ENCODE measurements at regions not wholly inside any gene's neighbourhood (a gene's known extent, or its start where the extent isn't known, plus 50 kb on each side); places are given as distances from the start of the nearest gene placed in this dataset.

DNA sequence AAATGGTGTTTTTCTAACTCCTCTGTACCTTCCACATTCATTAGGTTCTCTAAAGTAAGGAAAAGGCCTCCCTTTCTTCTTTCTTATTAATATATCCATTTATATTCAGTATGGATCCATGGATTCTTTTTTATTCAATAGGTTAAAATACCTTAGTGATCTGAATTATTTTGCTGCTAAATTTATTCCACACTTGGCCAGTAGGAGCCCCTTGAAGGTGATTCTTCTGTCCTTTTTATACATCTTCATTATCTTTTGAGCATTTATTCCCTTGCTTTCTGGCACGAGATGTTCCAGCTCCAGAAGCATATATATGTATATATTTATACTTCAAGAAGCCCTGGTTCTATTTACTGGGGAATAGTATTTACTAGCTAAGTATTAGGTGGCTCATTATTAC is 311.8 kb upstream of the SGCD start:
- intact Hi-C loops (cut with micrococcal nuclease) = no loop called here
- ChIA-PET POLR2A (no interaction called here), CTCF (no interaction called here)
- no TSS peak for BruUV-seq (replicated peaks)
- Histone ChIP-seq H3K9ac (replicated peaks; ENCODE audit: extremely low read depth, insufficient read depth, low read length) (no peak overlapping the region), H3K27me3 (ENCODE audit: control insufficient read depth in 2 of 2, insufficient read depth in 2 of 2, low read length in 2 of 2) (no peaks in the 10 kb centered on the region), H2AFZ (ENCODE audit: low read depth, low read length) (no peak overlapping the region), H4K20me1 (replicated peaks; ENCODE audit: control insufficient read depth, extremely low read depth, insufficient read depth, low read length) (no peaks in the 10 kb centered on the region), H3K4me1 (ENCODE audit: control insufficient read depth, extremely low read depth, insufficient read depth, low read length) (no peaks in the 10 kb centered on the region), H3K9me1 (replicated peaks; ENCODE audit: control insufficient read depth, extremely low read depth, insufficient read depth, low read length) (no peaks in the 10 kb centered on the region), H3K27ac (ENCODE audit: insufficient read depth, low read depth, low read length) (no peak overlapping the region), H3K79me2 (ENCODE audit: control insufficient read depth, insufficient read depth, low read length) (no peaks in the 10 kb centered on the region), H3K4me2 (ENCODE audit: insufficient read depth, low read length) (no peak overlapping the region), H3K36me3 (ENCODE audit: control insufficient read depth in 2 of 2, extremely low read depth in 1 of 2, insufficient read depth in 2 of 2, low read length in 2 of 2) (no peaks in the 10 kb centered on the region), H3K9me3 (replicated peaks; ENCODE audit: control insufficient read depth, insufficient read depth, low read length) (peaks cover 6% of the 10 kb centered on the region), H3K4me3 (replicated peaks in 1 of 3; ENCODE audit: insufficient read depth in 1 of 3, low read depth in 1 of 3, low read length in 3 of 3) (no peak overlapping the region)
- TF ChIP-seq GATA2 (IDR thresholded peaks at IDR 0.05; ENCODE audit: insufficient read depth, insufficient read length, low read depth, low read length) (no peak), FOS (IDR thresholded peaks at IDR 0.05; ENCODE audit: borderline replicate concordance, insufficient read depth, low read length) (no peak), POLR2A (IDR thresholded peaks at IDR 0.05; ENCODE audit: low read depth, low read length) (no peak), POLR2AphosphoS5 (IDR thresholded peaks at IDR 0.05; ENCODE audit: insufficient read depth, low read depth, low read length) (no peak), JUN (IDR thresholded peaks at IDR 0.05; ENCODE audit: borderline replicate concordance, insufficient read depth, insufficient read length, low read depth) (no peak)
- TF ChIP-seq, protein P1, sequence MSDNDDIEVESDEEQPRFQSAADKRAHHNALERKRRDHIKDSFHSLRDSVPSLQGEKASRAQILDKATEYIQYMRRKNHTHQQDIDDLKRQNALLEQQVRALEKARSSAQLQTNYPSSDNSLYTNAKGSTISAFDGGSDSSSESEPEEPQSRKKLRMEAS (IDR thresholded peaks at IDR 0.05; ENCODE audit: insufficient read depth, insufficient read length) = no peak
- dilution Hi-C loops (cut with MboI; ENCODE audit: extremely low pct_ligation_motif_present, low sequenced_read_pairs) = no loop called here
- DNase-seq (ENCODE audit: low read depth, low spot score) (no peak), FAIRE-seq (no peak)

DNA sequence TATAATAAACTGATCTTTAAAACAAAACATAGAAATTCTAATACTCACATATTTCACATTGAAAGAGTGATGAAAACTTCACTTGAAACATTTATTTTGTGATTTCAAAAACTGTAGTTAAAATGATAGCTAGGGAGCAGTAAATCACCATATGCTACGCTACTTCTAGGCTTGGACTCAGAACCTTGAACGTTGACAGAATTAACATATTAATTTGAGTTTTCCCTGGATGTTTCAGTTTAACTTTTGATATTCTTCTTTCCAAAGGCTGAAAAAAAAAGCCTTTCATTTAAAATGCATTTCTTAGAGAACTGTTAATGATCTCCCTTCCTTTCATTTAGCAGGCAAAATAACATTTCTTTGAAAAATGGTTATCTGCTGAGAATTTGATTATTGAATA is 307.8 kb upstream of the SGCD start:
- Histone ChIP-seq H3K4me2 (ENCODE audit: insufficient read depth, low read length) (no peak overlapping the region), H3K27me3 (ENCODE audit: control insufficient read depth in 2 of 2, insufficient read depth in 2 of 2, low read length in 2 of 2) (no peaks in the 10 kb centered on the region), H3K9ac (replicated peaks; ENCODE audit: extremely low read depth, insufficient read depth, low read length) (no peak overlapping the region), H2AFZ (ENCODE audit: low read depth, low read length) (no peak overlapping the region), H3K4me3 (replicated peaks in 1 of 3; ENCODE audit: insufficient read depth in 1 of 3, low read depth in 1 of 3, low read length in 3 of 3) (no peak overlapping the region), H3K36me3 (ENCODE audit: control insufficient read depth in 2 of 2, extremely low read depth in 1 of 2, insufficient read depth in 2 of 2, low read length in 2 of 2) (no peaks in the 10 kb centered on the region), H3K27ac (ENCODE audit: insufficient read depth, low read depth, low read length) (no peak overlapping the region), H3K79me2 (ENCODE audit: control insufficient read depth, insufficient read depth, low read length) (no peaks in the 10 kb centered on the region), H3K9me1 (replicated peaks; ENCODE audit: control insufficient read depth, extremely low read depth, insufficient read depth, low read length) (no peaks in the 10 kb centered on the region), H4K20me1 (replicated peaks; ENCODE audit: control insufficient read depth, extremely low read depth, insufficient read depth, low read length) (no peaks in the 10 kb centered on the region), H3K9me3 (replicated peaks; ENCODE audit: control insufficient read depth, insufficient read depth, low read length) (peaks cover 9% of the 10 kb centered on the region), H3K4me1 (ENCODE audit: control insufficient read depth, extremely low read depth, insufficient read depth, low read length) (no peaks in the 10 kb centered on the region)
- ChIA-PET POLR2A (no interaction called here), CTCF (no interaction called here)
- no TSS peak for BruUV-seq (replicated peaks)
- dilution Hi-C loops (cut with MboI; ENCODE audit: extremely low pct_ligation_motif_present, low sequenced_read_pairs) (no loop called here), intact Hi-C loops (cut with micrococcal nuclease) (no loop called here)
- DNase-seq (ENCODE audit: low read depth, low spot score) = no peak
- TF ChIP-seq JUN (IDR thresholded peaks at IDR 0.05; ENCODE audit: borderline replicate concordance, insufficient read depth, insufficient read length, low read depth) (no peak), CTCF (IDR thresholded peaks at IDR 0.05; ENCODE audit: extremely low read depth in 1 of 2, insufficient read depth in 1 of 2, low read depth in 1 of 2, low read length in 2 of 2) (no peak), MYC (IDR thresholded peaks at IDR 0.05; ENCODE audit: low read depth, low read length) (no peak), GATA2 (IDR thresholded peaks at IDR 0.05; ENCODE audit: insufficient read depth, insufficient read length, low read depth, low read length) (no peak), EZH2 (IDR thresholded peaks at IDR 0.05; ENCODE audit: borderline replicate concordance, low read depth, low read length, severe bottlenecking) (no peak), FOS (IDR thresholded peaks at IDR 0.05; ENCODE audit: borderline replicate concordance, insufficient read depth, low read length) (no peak), POLR2AphosphoS5 (IDR thresholded peaks at IDR 0.05; ENCODE audit: insufficient read depth, low read depth, low read length) (no peak), POLR2A (IDR thresholded peaks at IDR 0.05; ENCODE audit: low read depth, low read length) (no peak)
- TF ChIP-seq, protein P1 (IDR thresholded peaks at IDR 0.05; ENCODE audit: insufficient read depth, insufficient read length) = no peak
- FAIRE-seq = no peak

Data from endothelial cell of umbilical vein (primary cell).